ENCODE measurements at regions not wholly inside any gene's neighbourhood (a gene's known extent, or its start where the extent isn't known, plus 50 kb on each side); places are given as distances from the start of the nearest gene placed in this dataset.

DNA sequence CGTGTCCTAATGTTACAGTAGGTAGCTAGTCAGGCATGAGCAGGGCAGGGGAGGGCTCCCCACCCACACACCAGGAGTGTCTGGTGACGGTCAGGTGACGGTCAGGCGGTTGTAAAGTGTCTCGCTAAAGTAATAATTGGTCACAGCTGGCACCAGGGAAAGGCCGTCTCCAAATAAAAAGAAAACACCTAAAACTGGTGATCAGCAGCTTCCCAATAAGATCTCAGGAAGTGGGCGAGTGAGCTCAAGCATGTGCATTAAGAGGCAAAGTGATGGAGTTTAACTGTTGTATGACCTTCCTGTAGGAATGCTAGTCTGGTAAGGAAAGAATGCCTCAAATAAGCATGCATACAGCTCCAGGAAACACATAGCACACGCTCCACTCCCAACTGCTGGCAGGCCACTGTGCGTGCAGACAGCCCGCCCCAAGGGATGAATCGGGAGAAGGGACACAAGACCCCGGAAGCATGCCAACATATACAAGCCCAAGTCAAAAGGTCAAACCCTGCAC lies 177.1 kb downstream of the RNF144A start:
- Mint-ChIP-seq H3K36me3 (ENCODE audit: low read depth) (no peaks in the 10 kb centered on the region), H3K9me3 (no peaks in the 10 kb centered on the region), H3K4me1 (peaks cover 2% of the 10 kb centered on the region), H3K27ac (no peak overlapping the region), H3K27me3 (ENCODE audit: insufficient read depth) (peaks cover 15% of the 10 kb centered on the region), H3K4me3 (no peak overlapping the region)
- Histone ChIP-seq H3K36me3 (ENCODE audit: control insufficient read depth, insufficient read depth, low read length) (no peaks in the 10 kb centered on the region), H3K27me3 (ENCODE audit: control insufficient read depth, insufficient read depth, low read length, poor library complexity, severe bottlenecking) (no peaks in the 10 kb centered on the region), H3K27ac (ENCODE audit: low read depth, low read length) (no peak overlapping the region), H3K4me3 (ENCODE audit: low read length) (no peak overlapping the region), H3K9ac (ENCODE audit: extremely low read depth, low read length, poor library complexity, severe bottlenecking) (no peak overlapping the region), H3K9me3 (ENCODE audit: control insufficient read depth, low read length) (no peaks in the 10 kb centered on the region), H3K4me1 (ENCODE audit: control insufficient read depth, insufficient read depth, low read length) (no peaks in the 10 kb centered on the region)
- DNase-seq: no peak
- TF ChIP-seq, protein P1, sequence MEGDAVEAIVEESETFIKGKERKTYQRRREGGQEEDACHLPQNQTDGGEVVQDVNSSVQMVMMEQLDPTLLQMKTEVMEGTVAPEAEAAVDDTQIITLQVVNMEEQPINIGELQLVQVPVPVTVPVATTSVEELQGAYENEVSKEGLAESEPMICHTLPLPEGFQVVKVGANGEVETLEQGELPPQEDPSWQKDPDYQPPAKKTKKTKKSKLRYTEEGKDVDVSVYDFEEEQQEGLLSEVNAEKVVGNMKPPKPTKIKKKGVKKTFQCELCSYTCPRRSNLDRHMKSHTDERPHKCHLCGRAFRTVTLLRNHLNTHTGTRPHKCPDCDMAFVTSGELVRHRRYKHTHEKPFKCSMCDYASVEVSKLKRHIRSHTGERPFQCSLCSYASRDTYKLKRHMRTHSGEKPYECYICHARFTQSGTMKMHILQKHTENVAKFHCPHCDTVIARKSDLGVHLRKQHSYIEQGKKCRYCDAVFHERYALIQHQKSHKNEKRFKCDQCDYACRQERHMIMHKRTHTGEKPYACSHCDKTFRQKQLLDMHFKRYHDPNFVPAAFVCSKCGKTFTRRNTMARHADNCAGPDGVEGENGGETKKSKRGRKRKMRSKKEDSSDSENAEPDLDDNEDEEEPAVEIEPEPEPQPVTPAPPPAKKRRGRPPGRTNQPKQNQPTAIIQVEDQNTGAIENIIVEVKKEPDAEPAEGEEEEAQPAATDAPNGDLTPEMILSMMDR (conservative IDR thresholded peaks at IDR 0.05): no peak
- 93 to 95% methylated on average over 7 to 12 of the region's 12 CpGs for WGBS, 2 experiments (ENCODE audit: insufficient coverage in 1 of 2, insufficient read length in 1 of 2)

DNA sequence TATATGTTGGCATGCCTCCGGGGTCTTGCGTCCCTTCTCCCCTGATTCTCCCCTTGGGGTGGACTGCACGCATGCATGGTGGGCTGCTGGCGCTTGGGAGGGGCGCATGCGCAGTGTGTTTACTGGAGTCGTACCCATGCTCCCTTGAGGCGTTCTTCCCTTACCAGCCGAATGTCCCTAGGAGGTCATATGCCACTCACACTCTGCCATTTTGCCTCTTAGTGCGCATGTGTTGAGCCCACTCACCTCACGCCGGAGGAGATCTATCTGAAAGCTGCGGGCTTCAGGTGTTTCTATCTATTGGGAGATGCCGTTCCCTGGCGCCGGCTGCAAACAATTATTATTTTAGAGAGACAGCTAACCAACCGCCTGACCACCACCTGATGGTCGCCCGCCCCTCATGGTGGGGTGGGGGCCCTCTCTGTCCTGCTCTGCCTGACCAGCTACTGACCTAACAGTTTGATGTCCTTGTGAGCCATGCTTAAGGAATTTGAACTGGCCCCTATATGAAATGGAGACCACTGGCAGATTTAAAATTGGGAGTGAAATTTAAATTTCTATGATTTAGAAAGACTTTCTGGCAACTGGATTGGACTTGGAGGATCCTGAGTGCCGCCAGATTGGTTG lies 179.6 kb downstream of the RNF144A start:
- Histone ChIP-seq H3K27me3 (ENCODE audit: control insufficient read depth, insufficient read depth, low read length, poor library complexity, severe bottlenecking) (no peaks in the 10 kb centered on the region), H3K9me3 (ENCODE audit: control insufficient read depth, low read length) (no peaks in the 10 kb centered on the region), H3K4me1 (ENCODE audit: control insufficient read depth, insufficient read depth, low read length) (no peaks in the 10 kb centered on the region), H3K4me3 (ENCODE audit: low read length) (no peak overlapping the region), H3K9ac (ENCODE audit: extremely low read depth, low read length, poor library complexity, severe bottlenecking) (no peak overlapping the region), H3K27ac (ENCODE audit: low read depth, low read length) (no peak overlapping the region), H3K36me3 (ENCODE audit: control insufficient read depth, insufficient read depth, low read length) (no peaks in the 10 kb centered on the region)
- H3K27me3 Mint-ChIP-seq (ENCODE audit: insufficient read depth): peaks cover 15% of the 10 kb centered on the region
- peaks cover 2% of the 10 kb centered on the region for H3K4me1 Mint-ChIP-seq
- H3K9me3 Mint-ChIP-seq: no peaks in the 10 kb centered on the region
- TF ChIP-seq, protein P1 (conservative IDR thresholded peaks at IDR 0.05): no peak
- H3K27ac Mint-ChIP-seq: no peak overlapping the region
- no peak for DNase-seq
- 91 to 92% methylated on average over 20 of the region's 20 CpGs for WGBS, 2 experiments (ENCODE audit: insufficient coverage in 1 of 2, insufficient read length in 1 of 2)
- no peak overlapping the region for H3K4me3 Mint-ChIP-seq
- H3K36me3 Mint-ChIP-seq (ENCODE audit: low read depth): no peaks in the 10 kb centered on the region

DNA sequence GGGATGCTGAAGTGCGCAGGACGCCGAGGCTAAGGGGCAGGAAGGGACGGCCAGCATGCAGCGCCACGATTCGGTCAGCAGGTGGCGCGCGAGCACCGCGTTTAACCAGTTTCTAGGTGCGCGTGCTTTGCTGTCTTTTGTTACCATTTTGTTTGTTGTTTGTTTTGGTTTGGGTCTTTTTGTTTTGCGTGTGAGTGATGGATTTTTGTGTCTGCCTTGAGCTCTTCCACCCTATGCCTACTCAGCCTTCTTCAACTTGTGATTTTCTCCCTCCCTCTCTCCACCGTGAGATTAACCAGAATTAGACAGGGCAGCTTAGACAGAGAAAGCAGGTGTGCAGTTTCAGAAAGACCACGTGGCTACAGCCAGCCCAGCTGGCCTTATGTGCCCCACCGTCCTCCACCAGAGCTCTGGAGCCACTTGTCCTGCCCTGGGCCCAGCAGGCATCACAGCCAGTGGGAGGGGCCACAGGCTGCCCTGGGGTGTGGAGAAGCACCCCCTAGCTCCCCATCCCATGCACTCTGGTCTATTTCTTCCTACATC lies 180.2 kb downstream of the RNF144A start:
- Histone ChIP-seq H3K9me3 (ENCODE audit: control insufficient read depth, low read length) (no peaks in the 10 kb centered on the region), H3K27ac (ENCODE audit: low read depth, low read length) (no peak overlapping the region), H3K4me3 (ENCODE audit: low read length) (no peak overlapping the region), H3K27me3 (ENCODE audit: control insufficient read depth, insufficient read depth, low read length, poor library complexity, severe bottlenecking) (no peaks in the 10 kb centered on the region), H3K4me1 (ENCODE audit: control insufficient read depth, insufficient read depth, low read length) (no peaks in the 10 kb centered on the region), H3K36me3 (ENCODE audit: control insufficient read depth, insufficient read depth, low read length) (no peaks in the 10 kb centered on the region), H3K9ac (ENCODE audit: extremely low read depth, low read length, poor library complexity, severe bottlenecking) (no peak overlapping the region)
- WGBS, 2 experiments (ENCODE audit: insufficient coverage in 1 of 2, insufficient read length in 1 of 2): 11% methylated on average over 4 to 17 of the region's 18 CpGs
- no peaks in the 10 kb centered on the region for H3K36me3 Mint-ChIP-seq (ENCODE audit: low read depth)
- peaks cover 15% of the 10 kb centered on the region for H3K27me3 Mint-ChIP-seq (ENCODE audit: insufficient read depth)
- peak; percentile 93 for DNase-seq
- no peaks in the 10 kb centered on the region for H3K9me3 Mint-ChIP-seq
- TF ChIP-seq, protein P1 (conservative IDR thresholded peaks at IDR 0.05): peak; percentile 98
- no peak overlapping the region for H3K4me3 Mint-ChIP-seq
- H3K4me1 Mint-ChIP-seq: peaks cover 2% of the 10 kb centered on the region
- H3K27ac Mint-ChIP-seq: no peak overlapping the region

Data from endodermal cell (in vitro differentiated cells).